Omental fat pad (tissue), 3 donors: ENCODE measurements at regions not wholly inside any gene's neighbourhood (a gene's known extent, or its start where the extent isn't known, plus 50 kb on each side); places are given as distances from the start of the nearest gene placed in this dataset.

Experiments used
- ATAC-seq: fragments of 150-250 bp; one replicate; pipeline ENCODE4 v1.9.1; 2016; ENCODE audit warnings: mild to moderate bottlenecking, moderate library complexity; ENCODE audit not compliant: low FRiP score
- DNase-seq: peaks from one replicate; pipeline ENCODE4 v3.0.0-alpha.2; 2019; ENCODE audit warnings: low spot score
- TF ChIP-seq, protein P1 (sequence below), 3 donors: fragments of 450-650 bp; IDR thresholded peaks; one replicate each; pipeline ENCODE4 v1.5.1; 2016 to 2017; ENCODE audit warnings: antibody characterized with exemption in 3 of 3, mild to moderate bottlenecking in 3 of 3, moderate library complexity in 2 of 3

DNA sequence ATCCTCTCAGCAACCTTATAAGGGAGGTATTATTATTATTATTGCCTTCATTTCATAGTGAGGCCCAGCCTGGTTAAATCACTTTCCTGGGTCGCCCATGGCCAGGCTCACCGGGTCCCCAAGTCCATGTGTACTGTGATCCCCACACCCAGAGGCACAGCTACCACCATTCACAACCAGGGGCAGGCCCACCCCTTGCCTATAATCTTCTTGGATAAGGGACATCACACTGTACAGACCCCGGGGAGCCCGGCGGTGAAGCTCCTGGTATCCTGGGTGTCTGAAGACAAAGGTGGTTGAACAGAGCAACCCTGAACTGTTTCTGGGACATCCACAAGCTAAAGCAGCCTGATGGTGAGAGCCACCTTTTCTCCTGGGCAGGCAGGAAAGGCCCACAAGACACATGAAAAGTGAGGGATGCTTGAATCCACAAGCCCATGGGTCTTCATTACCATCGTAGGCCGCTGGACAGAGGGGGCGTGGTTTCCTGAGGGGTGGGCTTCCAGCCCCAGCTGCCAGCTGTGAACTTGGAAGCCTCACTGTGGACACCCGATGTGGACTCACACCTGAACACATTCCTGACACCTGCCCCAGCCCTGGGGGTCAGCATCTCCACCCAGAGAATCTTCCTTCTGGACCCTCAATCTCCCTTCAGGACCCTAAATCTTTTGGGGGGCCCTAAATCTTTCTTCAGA lies 185.5 kb upstream of the PMEPA1 start:
- DNase-seq (no peak), ATAC-seq (no peak)
- TF ChIP-seq, protein P1, sequence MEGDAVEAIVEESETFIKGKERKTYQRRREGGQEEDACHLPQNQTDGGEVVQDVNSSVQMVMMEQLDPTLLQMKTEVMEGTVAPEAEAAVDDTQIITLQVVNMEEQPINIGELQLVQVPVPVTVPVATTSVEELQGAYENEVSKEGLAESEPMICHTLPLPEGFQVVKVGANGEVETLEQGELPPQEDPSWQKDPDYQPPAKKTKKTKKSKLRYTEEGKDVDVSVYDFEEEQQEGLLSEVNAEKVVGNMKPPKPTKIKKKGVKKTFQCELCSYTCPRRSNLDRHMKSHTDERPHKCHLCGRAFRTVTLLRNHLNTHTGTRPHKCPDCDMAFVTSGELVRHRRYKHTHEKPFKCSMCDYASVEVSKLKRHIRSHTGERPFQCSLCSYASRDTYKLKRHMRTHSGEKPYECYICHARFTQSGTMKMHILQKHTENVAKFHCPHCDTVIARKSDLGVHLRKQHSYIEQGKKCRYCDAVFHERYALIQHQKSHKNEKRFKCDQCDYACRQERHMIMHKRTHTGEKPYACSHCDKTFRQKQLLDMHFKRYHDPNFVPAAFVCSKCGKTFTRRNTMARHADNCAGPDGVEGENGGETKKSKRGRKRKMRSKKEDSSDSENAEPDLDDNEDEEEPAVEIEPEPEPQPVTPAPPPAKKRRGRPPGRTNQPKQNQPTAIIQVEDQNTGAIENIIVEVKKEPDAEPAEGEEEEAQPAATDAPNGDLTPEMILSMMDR (IDR thresholded peaks at IDR 0.05) = no peak

DNA sequence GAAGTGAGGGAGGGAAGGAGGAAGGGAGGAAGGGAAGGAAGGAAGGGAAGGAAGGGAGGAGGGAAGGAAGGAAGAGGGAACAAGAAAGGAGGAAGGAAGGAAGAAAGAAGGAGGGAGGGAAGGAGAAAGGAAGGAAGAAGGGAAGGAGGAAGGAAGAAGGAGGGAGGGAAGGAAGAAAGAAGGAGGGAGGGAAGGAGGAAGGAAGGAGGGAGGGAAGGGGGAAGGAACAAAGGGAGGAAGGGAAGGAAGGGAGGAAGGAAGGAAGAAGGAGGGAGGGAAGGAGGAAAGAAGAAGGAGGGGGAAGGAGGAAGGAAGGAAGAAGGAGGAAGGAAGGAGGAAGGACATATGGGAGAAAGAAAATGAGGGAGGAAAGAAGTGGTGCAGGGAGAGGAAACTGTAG lies 184.7 kb upstream of the PMEPA1 start:
- TF ChIP-seq, protein P1 (IDR thresholded peaks at IDR 0.05) = no peak
- no peak for ATAC-seq
- DNase-seq = no peak

DNA sequence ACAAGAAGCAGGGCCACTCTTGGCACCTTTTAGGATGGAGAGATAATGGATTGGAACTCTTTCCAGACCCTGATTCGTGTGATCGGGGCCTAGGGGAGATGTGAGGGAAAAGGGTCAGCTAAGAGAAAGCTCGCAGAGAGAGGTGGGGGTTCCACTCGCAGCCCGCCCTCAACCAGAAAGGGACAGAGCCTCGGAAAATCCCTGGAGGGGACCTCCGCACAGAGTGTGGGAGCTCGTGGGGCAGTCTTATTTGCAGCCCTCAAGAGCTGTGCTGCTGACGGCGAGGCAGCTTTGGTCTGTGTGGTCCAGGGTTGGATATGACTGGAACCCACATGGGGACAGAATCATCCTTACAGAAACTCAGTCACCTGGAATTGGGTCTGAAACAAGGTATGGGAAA lies 184.3 kb upstream of the PMEPA1 start:
- ATAC-seq (no peak), DNase-seq (no peak)

DNA sequence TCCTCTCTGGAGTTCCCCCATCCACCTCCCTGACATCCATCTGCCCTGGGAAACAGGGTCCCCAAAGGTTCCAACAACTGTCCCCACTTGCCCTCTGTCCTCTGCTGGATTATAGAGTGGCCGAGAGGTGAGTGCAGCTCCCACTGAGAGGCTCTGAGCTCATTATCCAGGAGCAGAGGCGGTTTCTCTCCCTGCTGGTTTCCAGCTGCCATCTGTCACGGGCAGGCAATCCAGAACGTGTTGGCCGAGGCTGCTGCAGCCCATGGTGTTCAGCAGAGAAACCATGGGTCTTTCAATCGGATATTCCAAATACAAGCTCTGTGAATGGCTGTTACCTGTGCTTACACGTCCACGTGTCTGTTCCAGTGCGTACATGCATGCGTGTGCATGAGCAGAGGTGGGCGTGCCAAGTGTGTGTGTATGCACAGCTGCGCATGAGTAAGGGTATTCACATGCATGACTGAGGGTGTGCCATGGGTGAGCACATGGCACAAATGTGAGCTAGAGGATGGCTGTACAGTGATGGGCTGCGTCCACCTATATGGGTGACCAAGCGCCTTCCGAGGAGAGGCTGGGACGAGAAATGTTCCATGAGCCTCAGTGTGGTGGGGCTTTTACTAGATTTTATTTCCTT lies 183.7 kb upstream of the PMEPA1 start:
- DNase-seq (no peak), ATAC-seq (no peak)
- TF ChIP-seq, protein P1 (IDR thresholded peaks at IDR 0.05) = no peak

More for the DNA sequence above, 184.3 kb upstream of the PMEPA1 start:
- TF ChIP-seq, protein P1 (IDR thresholded peaks at IDR 0.05) = no peak

DNA sequence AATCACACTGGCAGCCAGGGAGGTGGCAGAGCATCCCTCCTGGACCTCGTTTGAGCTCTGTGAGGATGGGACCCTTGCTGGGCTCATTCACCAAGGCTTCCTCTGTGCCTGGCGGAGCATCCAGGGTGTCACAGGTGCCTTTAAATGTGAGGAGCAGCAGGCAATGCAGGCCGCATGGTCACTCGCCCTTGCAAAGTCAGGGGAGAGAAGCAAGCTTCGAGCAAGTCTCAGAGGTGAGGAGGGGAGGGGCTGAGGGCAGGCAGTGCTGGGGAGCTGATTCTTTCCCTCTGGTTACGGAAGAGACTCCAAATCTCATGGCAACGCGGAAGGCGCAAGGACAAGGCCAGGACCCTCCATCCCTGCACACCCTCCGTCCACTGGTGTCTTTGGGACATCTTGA lies 182.7 kb upstream of the PMEPA1 start:
- no peak for DNase-seq
- no peak for ATAC-seq
- TF ChIP-seq, protein P1 (IDR thresholded peaks at IDR 0.05) = no peak

DNA sequence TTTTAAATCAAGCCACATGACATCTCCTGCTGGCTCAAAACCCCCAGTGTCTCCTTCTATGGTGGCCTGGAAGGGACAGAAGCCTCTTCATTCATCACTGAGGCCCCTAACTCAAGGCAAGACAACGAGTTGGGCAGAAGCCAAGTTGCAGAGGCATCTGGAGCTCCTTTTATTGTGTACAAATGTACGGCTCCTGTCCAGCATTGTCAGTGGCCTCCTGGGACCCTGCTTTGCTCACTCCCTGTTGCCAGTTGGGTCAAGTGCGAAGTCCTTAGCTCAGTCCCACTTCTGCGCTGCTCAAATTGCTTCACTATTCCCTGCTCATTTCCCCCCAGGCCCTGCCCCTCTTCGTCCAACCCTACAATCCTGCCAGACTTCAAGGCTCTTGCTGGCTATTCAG lies 181.2 kb upstream of the PMEPA1 start:
- DNase-seq = no peak
- ATAC-seq = no peak
- TF ChIP-seq, protein P1 (IDR thresholded peaks at IDR 0.05) = no peak
